Epidermal melanocyte (primary cell): ENCODE measurements at regions not wholly inside any gene's neighbourhood (a gene's known extent, or its start where the extent isn't known, plus 50 kb on each side); places are given as distances from the start of the nearest gene placed in this dataset.

ENCODE experiments used
- DNase-seq: peaks from one replicate; pipeline ENCODE4 v3.0.0; 2011; ENCODE audit warnings: low spot score; ENCODE audit not compliant: insufficient read length

- DNase-seq: no peak
Observed at GRCh38 chr15:53307952-53308624, 451.4 kb downstream of the WDR72 start.

GRCh38 chr15:53305554-53305953, 453.9 kb downstream of the WDR72 start:
- no peak for DNase-seq

- no peak for DNase-seq
Observed at GRCh38 chr15:53305101-53305500, 454.4 kb downstream of the WDR72 start.

- no peak for DNase-seq
Observed at GRCh38 chr15:53297828-53298227, 461.6 kb downstream of the WDR72 start.

GRCh38 chr15:53296603-53297002, 462.9 kb downstream of the WDR72 start:
- DNase-seq: no peak

GRCh38 chr15:53295574-53295973, 463.9 kb downstream of the WDR72 start:
- no peak for DNase-seq

- no peak for DNase-seq
Observed at GRCh38 chr15:53288542-53288941, 470.9 kb downstream of the WDR72 start.

GRCh38 chr15:53274630-53275029, 484.5 kb upstream of the ONECUT1 start:
- no peak for DNase-seq

GRCh38 chr15:53272116-53272515, 482.0 kb upstream of the ONECUT1 start:
- no peak for DNase-seq

- DNase-seq: no peak
Observed at GRCh38 chr15:53266176-53266575, 476.0 kb upstream of the ONECUT1 start.

GRCh38 chr15:53260647-53261046, 470.5 kb upstream of the ONECUT1 start:
- no peak for DNase-seq

- DNase-seq: no peak
Observed at GRCh38 chr15:53256457-53256856, 466.3 kb upstream of the ONECUT1 start.

- no peak for DNase-seq
Observed at GRCh38 chr15:53256043-53256442, 465.9 kb upstream of the ONECUT1 start.

- no peak for DNase-seq
Observed at GRCh38 chr15:53251996-53252395, 461.9 kb upstream of the ONECUT1 start.

GRCh38 chr15:53251523-53251922, 461.4 kb upstream of the ONECUT1 start:
- DNase-seq: no peak

- DNase-seq: no peak
Observed at GRCh38 chr15:53247041-53247708, 457.0 kb upstream of the ONECUT1 start.

- no peak for DNase-seq
Observed at GRCh38 chr15:53246404-53246803, 456.3 kb upstream of the ONECUT1 start.

GRCh38 chr15:53233801-53234200, 443.7 kb upstream of the ONECUT1 start:
- no peak for DNase-seq

GRCh38 chr15:53230473-53230872, 440.3 kb upstream of the ONECUT1 start:
- no peak for DNase-seq

GRCh38 chr15:53226559-53226958, 436.4 kb upstream of the ONECUT1 start:
- DNase-seq: no peak

GRCh38 chr15:53225781-53226180, 435.6 kb upstream of the ONECUT1 start:
- DNase-seq: no peak

- no peak for DNase-seq
Observed at GRCh38 chr15:53224371-53224770, 434.2 kb upstream of the ONECUT1 start.

- no peak for DNase-seq
Observed at GRCh38 chr15:53223815-53224214, 433.7 kb upstream of the ONECUT1 start.
